ENCODE measurements at regions not wholly inside any gene's neighbourhood (a gene's known extent, or its start where the extent isn't known, plus 50 kb on each side); places are given as distances from the start of the nearest gene placed in this dataset.

- TF ChIP-seq CTCF (conservative IDR thresholded peaks at IDR 0.05 in 1 of 2, IDR thresholded peaks at IDR 0.05 in 1 of 2; ENCODE audit: extremely low read depth in 1 of 2, insufficient read depth in 1 of 2, low read depth in 1 of 2, low read length in 2 of 2) (no peak), EZH2 (IDR thresholded peaks at IDR 0.05; ENCODE audit: borderline replicate concordance, low read length) (no peak)
Measured at GRCh38 chr2:133927894-133928293, 326.0 kb upstream of the MGAT5 start.

All from mammary epithelial cell (primary cell).